ENCODE measurements at regions not wholly inside any gene's neighbourhood (a gene's known extent, or its start where the extent isn't known, plus 50 kb on each side); places are given as distances from the start of the nearest gene placed in this dataset.

DNA sequence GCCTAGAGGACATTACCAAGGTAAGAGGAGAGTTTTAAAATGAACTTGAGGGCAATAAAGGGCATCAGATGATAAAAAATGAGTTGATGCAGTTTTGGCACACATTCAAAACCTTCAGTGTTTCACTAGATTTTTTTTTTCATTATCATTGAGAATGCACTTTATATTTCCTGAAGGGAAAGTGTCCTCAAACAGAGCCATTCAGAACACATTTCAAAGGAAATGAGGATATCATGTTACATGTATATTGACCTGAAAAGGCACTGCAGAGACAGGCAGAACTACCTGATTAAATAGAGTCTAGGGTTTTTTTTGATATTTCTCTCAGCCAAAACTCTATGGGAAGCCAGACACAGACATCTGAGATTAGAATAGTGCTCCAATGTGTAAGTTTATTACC, 454.0 kb downstream of the NEBL start:
- TF ChIP-seq, protein P1, sequence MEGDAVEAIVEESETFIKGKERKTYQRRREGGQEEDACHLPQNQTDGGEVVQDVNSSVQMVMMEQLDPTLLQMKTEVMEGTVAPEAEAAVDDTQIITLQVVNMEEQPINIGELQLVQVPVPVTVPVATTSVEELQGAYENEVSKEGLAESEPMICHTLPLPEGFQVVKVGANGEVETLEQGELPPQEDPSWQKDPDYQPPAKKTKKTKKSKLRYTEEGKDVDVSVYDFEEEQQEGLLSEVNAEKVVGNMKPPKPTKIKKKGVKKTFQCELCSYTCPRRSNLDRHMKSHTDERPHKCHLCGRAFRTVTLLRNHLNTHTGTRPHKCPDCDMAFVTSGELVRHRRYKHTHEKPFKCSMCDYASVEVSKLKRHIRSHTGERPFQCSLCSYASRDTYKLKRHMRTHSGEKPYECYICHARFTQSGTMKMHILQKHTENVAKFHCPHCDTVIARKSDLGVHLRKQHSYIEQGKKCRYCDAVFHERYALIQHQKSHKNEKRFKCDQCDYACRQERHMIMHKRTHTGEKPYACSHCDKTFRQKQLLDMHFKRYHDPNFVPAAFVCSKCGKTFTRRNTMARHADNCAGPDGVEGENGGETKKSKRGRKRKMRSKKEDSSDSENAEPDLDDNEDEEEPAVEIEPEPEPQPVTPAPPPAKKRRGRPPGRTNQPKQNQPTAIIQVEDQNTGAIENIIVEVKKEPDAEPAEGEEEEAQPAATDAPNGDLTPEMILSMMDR (IDR thresholded peaks at IDR 0.05): no peak
- TF ChIP-seq, protein P2, sequence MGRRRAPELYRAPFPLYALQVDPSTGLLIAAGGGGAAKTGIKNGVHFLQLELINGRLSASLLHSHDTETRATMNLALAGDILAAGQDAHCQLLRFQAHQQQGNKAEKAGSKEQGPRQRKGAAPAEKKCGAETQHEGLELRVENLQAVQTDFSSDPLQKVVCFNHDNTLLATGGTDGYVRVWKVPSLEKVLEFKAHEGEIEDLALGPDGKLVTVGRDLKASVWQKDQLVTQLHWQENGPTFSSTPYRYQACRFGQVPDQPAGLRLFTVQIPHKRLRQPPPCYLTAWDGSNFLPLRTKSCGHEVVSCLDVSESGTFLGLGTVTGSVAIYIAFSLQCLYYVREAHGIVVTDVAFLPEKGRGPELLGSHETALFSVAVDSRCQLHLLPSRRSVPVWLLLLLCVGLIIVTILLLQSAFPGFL (CRISPR knock-in tag; IDR thresholded peaks at IDR 0.05; ENCODE audit: borderline replicate concordance): no peak
- TF ChIP-seq, protein P3, sequence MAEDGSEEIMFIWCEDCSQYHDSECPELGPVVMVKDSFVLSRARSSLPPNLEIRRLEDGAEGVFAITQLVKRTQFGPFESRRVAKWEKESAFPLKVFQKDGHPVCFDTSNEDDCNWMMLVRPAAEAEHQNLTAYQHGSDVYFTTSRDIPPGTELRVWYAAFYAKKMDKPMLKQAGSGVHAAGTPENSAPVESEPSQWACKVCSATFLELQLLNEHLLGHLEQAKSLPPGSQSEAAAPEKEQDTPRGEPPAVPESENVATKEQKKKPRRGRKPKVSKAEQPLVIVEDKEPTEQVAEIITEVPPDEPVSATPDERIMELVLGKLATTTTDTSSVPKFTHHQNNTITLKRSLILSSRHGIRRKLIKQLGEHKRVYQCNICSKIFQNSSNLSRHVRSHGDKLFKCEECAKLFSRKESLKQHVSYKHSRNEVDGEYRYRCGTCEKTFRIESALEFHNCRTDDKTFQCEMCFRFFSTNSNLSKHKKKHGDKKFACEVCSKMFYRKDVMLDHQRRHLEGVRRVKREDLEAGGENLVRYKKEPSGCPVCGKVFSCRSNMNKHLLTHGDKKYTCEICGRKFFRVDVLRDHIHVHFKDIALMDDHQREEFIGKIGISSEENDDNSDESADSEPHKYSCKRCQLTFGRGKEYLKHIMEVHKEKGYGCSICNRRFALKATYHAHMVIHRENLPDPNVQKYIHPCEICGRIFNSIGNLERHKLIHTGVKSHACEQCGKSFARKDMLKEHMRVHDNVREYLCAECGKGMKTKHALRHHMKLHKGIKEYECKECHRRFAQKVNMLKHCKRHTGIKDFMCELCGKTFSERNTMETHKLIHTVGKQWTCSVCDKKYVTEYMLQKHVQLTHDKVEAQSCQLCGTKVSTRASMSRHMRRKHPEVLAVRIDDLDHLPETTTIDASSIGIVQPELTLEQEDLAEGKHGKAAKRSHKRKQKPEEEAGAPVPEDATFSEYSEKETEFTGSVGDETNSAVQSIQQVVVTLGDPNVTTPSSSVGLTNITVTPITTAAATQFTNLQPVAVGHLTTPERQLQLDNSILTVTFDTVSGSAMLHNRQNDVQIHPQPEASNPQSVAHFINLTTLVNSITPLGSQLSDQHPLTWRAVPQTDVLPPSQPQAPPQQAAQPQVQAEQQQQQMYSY (CRISPR knock-in tag; IDR thresholded peaks at IDR 0.05): no peak
- TF ChIP-seq, protein P4, sequence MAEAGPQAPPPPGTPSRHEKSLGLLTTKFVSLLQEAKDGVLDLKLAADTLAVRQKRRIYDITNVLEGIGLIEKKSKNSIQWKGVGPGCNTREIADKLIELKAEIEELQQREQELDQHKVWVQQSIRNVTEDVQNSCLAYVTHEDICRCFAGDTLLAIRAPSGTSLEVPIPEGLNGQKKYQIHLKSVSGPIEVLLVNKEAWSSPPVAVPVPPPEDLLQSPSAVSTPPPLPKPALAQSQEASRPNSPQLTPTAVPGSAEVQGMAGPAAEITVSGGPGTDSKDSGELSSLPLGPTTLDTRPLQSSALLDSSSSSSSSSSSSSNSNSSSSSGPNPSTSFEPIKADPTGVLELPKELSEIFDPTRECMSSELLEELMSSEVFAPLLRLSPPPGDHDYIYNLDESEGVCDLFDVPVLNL (CRISPR knock-in tag; IDR thresholded peaks at IDR 0.05; ENCODE audit: borderline replicate concordance, low read depth): no peak
- TF ChIP-seq IRF2 (CRISPR knock-in tag; IDR thresholded peaks at IDR 0.05; ENCODE audit: borderline replicate concordance, low read depth): no peak
- no peak for TF ChIP-seq NFE2L1 (CRISPR knock-in tag; IDR thresholded peaks at IDR 0.05)
- TF ChIP-seq, protein P5, sequence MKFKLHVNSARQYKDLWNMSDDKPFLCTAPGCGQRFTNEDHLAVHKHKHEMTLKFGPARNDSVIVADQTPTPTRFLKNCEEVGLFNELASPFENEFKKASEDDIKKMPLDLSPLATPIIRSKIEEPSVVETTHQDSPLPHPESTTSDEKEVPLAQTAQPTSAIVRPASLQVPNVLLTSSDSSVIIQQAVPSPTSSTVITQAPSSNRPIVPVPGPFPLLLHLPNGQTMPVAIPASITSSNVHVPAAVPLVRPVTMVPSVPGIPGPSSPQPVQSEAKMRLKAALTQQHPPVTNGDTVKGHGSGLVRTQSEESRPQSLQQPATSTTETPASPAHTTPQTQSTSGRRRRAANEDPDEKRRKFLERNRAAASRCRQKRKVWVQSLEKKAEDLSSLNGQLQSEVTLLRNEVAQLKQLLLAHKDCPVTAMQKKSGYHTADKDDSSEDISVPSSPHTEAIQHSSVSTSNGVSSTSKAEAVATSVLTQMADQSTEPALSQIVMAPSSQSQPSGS (CRISPR knock-in tag; IDR thresholded peaks at IDR 0.05; ENCODE audit: borderline replicate concordance, low read depth): no peak
- TF ChIP-seq CREM (CRISPR knock-in tag; IDR thresholded peaks at IDR 0.05): no peak
- TF ChIP-seq RELA (CRISPR knock-in tag; IDR thresholded peaks at IDR 0.05; ENCODE audit: borderline replicate concordance): no peak
- TF ChIP-seq, protein P6, sequence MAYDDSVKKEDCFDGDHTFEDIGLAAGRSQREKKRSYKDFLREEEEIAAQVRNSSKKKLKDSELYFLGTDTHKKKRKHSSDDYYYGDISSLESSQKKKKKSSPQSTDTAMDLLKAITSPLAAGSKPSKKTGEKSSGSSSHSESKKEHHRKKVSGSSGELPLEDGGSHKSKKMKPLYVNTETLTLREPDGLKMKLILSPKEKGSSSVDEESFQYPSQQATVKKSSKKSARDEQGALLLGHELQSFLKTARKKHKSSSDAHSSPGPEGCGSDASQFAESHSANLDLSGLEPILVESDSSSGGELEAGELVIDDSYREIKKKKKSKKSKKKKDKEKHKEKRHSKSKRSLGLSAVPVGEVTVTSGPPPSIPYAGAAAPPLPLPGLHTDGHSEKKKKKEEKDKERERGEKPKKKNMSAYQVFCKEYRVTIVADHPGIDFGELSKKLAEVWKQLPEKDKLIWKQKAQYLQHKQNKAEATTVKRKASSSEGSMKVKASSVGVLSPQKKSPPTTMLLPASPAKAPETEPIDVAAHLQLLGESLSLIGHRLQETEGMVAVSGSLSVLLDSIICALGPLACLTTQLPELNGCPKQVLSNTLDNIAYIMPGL (CRISPR knock-in tag; IDR thresholded peaks at IDR 0.05): no peak
- TF ChIP-seq NR1H2 (CRISPR knock-in tag; IDR thresholded peaks at IDR 0.05): no peak
- no peak for TF ChIP-seq ZNF317 (CRISPR knock-in tag; IDR thresholded peaks at IDR 0.05; ENCODE audit: borderline replicate concordance, low read depth)

Data from WTC11 (cell line).